Kidney (tissue), 13 donors: ENCODE measurements at regions not wholly inside any gene's neighbourhood (a gene's known extent, or its start where the extent isn't known, plus 50 kb on each side); places are given as distances from the start of the nearest gene placed in this dataset.

Experiments used
- DNase-seq, 5 donors: peaks; one replicate each; pipeline ENCODE4 v3.0.0-alpha.2; 2013 to 2020
- FAIRE-seq: peaks from 2 replicates; lab custom pipeline; 2012; peaks lifted over from hg19 to GRCh38; lab: Jason Lieb, UNC
- H3K27ac ChIP-seq, 2 donors: one replicate each; pipeline ENCODE4 v1.7.0; 2013; ENCODE audit warnings: low read depth in 2 of 2, low read length in 2 of 2, inconsistent platforms in 1 of 2
- H3K27me3 ChIP-seq: one replicate; pipeline ENCODE4 v1.7.1; 2013; ENCODE audit warnings: low read length, inconsistent platforms; ENCODE audit not compliant: control insufficient read depth, insufficient read depth
- H3K36me3 ChIP-seq, 3 donors: one replicate each; pipeline versions ENCODE4 v1.7.0 to v1.7.1; 2013; ENCODE audit warnings: low read length in 3 of 3, control low read depth in 1 of 3, inconsistent platforms in 1 of 3; ENCODE audit not compliant: insufficient read depth in 3 of 3, control insufficient read depth in 2 of 3
- H3K4me1 ChIP-seq, 3 donors: one replicate each; pipeline versions ENCODE4 v1.7.0 to v1.7.1; 2013; ENCODE audit warnings: low read length in 3 of 3, inconsistent platforms in 1 of 3, low read depth in 1 of 3; ENCODE audit not compliant: control insufficient read depth in 2 of 3, insufficient read depth in 2 of 3
- H3K4me3 ChIP-seq, 3 donors: one replicate each; pipeline versions ENCODE4 v1.7.0 to v1.8.1; 2013; ENCODE audit warnings: low read length in 3 of 3, control low read depth in 1 of 3, inconsistent platforms in 1 of 3
- H3K9ac ChIP-seq, 3 donors: one replicate each; pipeline versions ENCODE4 v1.7.0 to v1.7.1; 2013; ENCODE audit warnings: low read length in 3 of 3, control low read depth in 1 of 3, inconsistent platforms in 1 of 3
- H3K9me3 ChIP-seq, 3 donors: one replicate each; pipeline versions ENCODE4 v1.7.0 to v1.7.1; 2013; ENCODE audit warnings: low read length in 3 of 3, control low read depth in 1 of 3, inconsistent platforms in 1 of 3; ENCODE audit not compliant: control insufficient read depth in 2 of 3, insufficient read depth in 1 of 3
- CTCF ChIP-seq: IDR thresholded peaks from 3 replicates; pipeline ENCODE4 v1.5.1; 2012; ENCODE audit warnings: mild to moderate bottlenecking, moderate library complexity, borderline replicate concordance; ENCODE audit not compliant: insufficient read depth; ENCODE audit errors: extremely low read depth
- intact Hi-C: fragments of 100-400 bp; cut with DNase I; formaldehyde crosslinking; loops from one replicate; pipeline ENCODE4 v1.11.1; 2022
- donor health status: control.
- donor health status: control.
- donor health status: control.
- donor health status: control.
- donor health status: control.
- donor health status: DM: yes; HTN: yes; CAD: no.
- donor health status: Normal renal cell carcinoma (clear cell type).

DNA sequence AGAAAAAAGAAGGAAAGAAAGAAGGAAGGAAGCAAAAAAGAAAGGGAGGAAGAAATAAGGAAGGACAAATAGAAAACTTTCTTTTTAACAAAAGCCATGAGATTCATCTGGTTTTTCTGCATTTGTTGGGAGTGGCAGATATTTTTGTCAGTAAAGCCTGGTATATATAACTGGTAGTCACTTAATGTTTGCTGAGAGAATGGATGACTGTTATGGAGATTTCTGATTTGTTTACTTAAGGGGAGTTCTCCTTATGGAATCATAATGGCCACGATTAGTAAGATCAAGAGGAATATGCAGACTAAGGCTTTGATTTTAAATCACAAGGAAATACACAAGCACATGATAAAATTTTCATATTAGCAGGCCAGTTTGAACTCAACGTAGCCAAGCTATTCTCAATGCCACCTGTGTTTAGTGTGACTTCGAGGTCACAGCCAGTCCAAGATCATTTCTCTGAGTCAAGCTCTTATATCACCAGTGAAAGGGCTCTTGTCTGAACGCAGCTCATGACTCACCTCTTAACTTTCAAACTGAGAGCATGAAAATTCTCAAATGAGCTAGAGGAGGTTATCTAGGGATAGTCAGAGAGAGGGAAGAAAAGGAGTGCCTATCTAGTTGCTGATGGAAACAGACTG, 445.1 kb upstream of the ZMIZ1 start:
- no peaks in the 10 kb centered on the region for H3K36me3 ChIP-seq
- intact Hi-C loops = no loop called here
- FAIRE-seq (no peak), DNase-seq (peak in 1 of 5 donors; percentile 4)
- H3K27ac ChIP-seq = no peak overlapping the region
- TF ChIP-seq CTCF = no peak
- no peaks in the 10 kb centered on the region for H3K27me3 ChIP-seq
- no peaks in the 10 kb centered on the region for H3K9me3 ChIP-seq
- H3K4me1 ChIP-seq = peaks cover 0 to 3% (median 2%) of the 10 kb centered on the region in 3 donors
- H3K9ac ChIP-seq = no peak overlapping the region
- no peak overlapping the region for H3K4me3 ChIP-seq

DNA sequence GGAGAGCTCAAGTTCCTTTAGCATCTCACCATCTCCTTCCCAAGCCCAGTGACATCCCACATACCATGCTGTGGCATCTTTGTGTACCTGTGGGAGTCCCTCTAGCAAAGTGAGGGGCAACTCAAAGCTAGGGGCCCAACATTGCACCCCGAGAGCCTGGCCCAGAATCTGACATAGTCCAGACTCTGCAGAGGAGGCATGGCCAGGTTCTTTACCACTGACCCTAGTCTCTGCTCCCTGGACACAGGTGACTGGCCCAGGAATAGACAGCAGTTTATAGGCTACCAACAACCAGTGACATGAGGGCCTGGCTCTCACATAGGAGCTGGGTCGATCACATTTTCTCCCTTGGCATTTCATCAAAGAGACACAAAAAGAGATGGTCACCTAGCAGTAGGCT, 444.0 kb upstream of the ZMIZ1 start:
- Histone ChIP-seq H3K4me1 (peaks cover 0 to 3% (median 2%) of the 10 kb centered on the region in 3 donors), H3K9ac (no peak overlapping the region), H3K4me3 (no peak overlapping the region), H3K27ac (no peak overlapping the region), H3K9me3 (no peaks in the 10 kb centered on the region), H3K27me3 (no peaks in the 10 kb centered on the region), H3K36me3 (no peaks in the 10 kb centered on the region)
- intact Hi-C loops = no loop called here
- FAIRE-seq (no peak), DNase-seq (peak in 1 of 5 donors; percentile 15)
- no peak for TF ChIP-seq CTCF

DNA sequence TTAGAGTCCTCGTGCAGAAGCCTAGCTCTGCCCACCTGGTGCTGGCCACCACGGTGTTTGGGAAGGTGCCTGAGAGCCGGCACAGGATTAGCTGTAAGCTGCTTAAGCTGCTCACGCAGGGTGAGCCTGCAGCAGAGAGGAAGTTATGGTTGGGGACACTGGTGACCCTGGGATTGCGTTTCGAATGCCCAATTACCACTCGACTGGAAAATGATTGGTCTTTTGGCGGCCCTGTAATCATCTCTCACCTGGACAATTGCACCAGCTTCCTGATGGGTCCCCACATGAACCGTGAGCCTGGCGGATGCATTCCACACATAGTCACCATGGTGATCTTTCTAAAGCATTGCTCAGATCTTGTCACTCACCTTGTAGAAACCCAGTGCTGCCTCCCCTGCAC, 442.3 kb upstream of the ZMIZ1 start:
- Histone ChIP-seq H3K36me3 (no peaks in the 10 kb centered on the region), H3K9ac (no peak overlapping the region), H3K27me3 (no peaks in the 10 kb centered on the region), H3K9me3 (no peaks in the 10 kb centered on the region), H3K4me1 (peaks cover 0 to 3% (median 0%) of the 10 kb centered on the region in 3 donors), H3K4me3 (no peak overlapping the region), H3K27ac (no peak overlapping the region)
- no peak for TF ChIP-seq CTCF
- FAIRE-seq (no peak), DNase-seq (peak in 3 of 5 donors; percentile 19 to 39 (median 33))
- intact Hi-C loops = no loop called here
